Left colon (tissue), 2 donors: ENCODE measurements at regions not wholly inside any gene's neighbourhood (a gene's known extent, or its start where the extent isn't known, plus 50 kb on each side); places are given as distances from the start of the nearest gene placed in this dataset.
A peak's percentile ranks its signal among the peaks of the same experiment; 100 is the strongest.
"Not testable (repeated sequence)": the region's sequence is repeated elsewhere in the genome, so short reads cannot be mapped to it uniquely, and the experiment has no call there.

ENCODE experiments used
- ATAC-seq: fragments of 200-7000 bp; cut with Tn5 transposase; one replicate; pipeline ENCODE4 v1.9.1; 2020; ENCODE audit warnings: mild to moderate bottlenecking, moderate library complexity
- DNase-seq, 2 donors: peaks; one replicate each; pipeline ENCODE4 v3.0.0-alpha.2; 2020
- intact Hi-C, 2 donors: fragments of 100-400 bp; cut with DNase I in 1 of 2; cut with micrococcal nuclease in 1 of 2; formaldehyde crosslinking; loops; one replicate each; pipeline versions ENCODE4 v1.11.2 to v1.14.0; 2022; cut with DNase I, micrococcal nuclease
- donor health status: DM: no; HTN: no; CAD: no.
- donor health status: DM: yes; HTN: yes; CAD: no.

- intact Hi-C loops, result no loop called here
- no peak for ATAC-seq
- no peak for DNase-seq
Observed at GRCh38 chr5:96527768-96528661, 95.0 kb upstream of the PCSK1 start.

GRCh38 chr5:96528826-96529474 lies 95.9 kb upstream of the PCSK1 start:
- intact Hi-C loops, result no loop called here

GRCh38 chr5:96529559-96529958 lies 96.5 kb upstream of the PCSK1 start:
- intact Hi-C loops, result no loop called here
- ATAC-seq (no peak), DNase-seq (no peak)

More at GRCh38 chr5:96528826-96529474, 95.9 kb upstream of the PCSK1 start:
- DNase-seq (no peak), ATAC-seq (no peak)

- DNase-seq (no peak), ATAC-seq (no peak)
- intact Hi-C loops, result no loop called here
Observed at GRCh38 chr5:96530901-96531300, 97.9 kb upstream of the PCSK1 start.

GRCh38 chr5:96533371-96533770 lies 100.3 kb upstream of the PCSK1 start:
- DNase-seq, result no peak
- ATAC-seq, result no peak
- intact Hi-C loops, result no loop called here

- ATAC-seq (no peak), DNase-seq (no peak)
- intact Hi-C loops, result no loop called here
Observed at GRCh38 chr5:96537386-96537785, 104.3 kb upstream of the PCSK1 start.

- ATAC-seq, result no peak
- no peak for DNase-seq
- intact Hi-C loops, result no loop called here
Observed at GRCh38 chr5:96538808-96539250, 105.8 kb upstream of the PCSK1 start.

- intact Hi-C loops, result no loop called here
- ATAC-seq, result peak; percentile 67
- DNase-seq, result no peak
Observed at GRCh38 chr5:96546120-96546519, 113.1 kb upstream of the PCSK1 start.

GRCh38 chr5:96547486-96547885 lies 114.4 kb upstream of the PCSK1 start:
- DNase-seq (no peak), ATAC-seq (no peak)
- intact Hi-C loops, result no loop called here

GRCh38 chr5:96548905-96549304 lies 113.3 kb upstream of the CAST start:
- DNase-seq (no peak), ATAC-seq (peak; percentile 37)
- intact Hi-C loops, result no loop called here

GRCh38 chr5:96560857-96561256 lies 101.3 kb upstream of the CAST start:
- intact Hi-C loops, ATAC-seq, DNase-seq: not testable (repeated sequence)

GRCh38 chr5:96562614-96563013 lies 99.6 kb upstream of the CAST start:
- DNase-seq (no peak), ATAC-seq (no peak)
- intact Hi-C loops, result no loop called here

- ATAC-seq, result no peak
- intact Hi-C loops, result no loop called here
- no peak for DNase-seq
Observed at GRCh38 chr5:96563816-96564215, 98.4 kb upstream of the CAST start.

- intact Hi-C loops, result no loop called here
- DNase-seq (no peak), ATAC-seq (no peak)
Observed at GRCh38 chr5:96565582-96566265, 96.5 kb upstream of the CAST start.

GRCh38 chr5:96566833-96567587 lies 95.2 kb upstream of the CAST start:
- ATAC-seq (no peak), DNase-seq (no peak)
- intact Hi-C loops, result no loop called here

- ATAC-seq (no peak), DNase-seq (no peak)
- intact Hi-C loops, result no loop called here
Observed at GRCh38 chr5:96569332-96569731, 92.8 kb upstream of the CAST start.

GRCh38 chr5:96569770-96570169 lies 92.4 kb upstream of the CAST start:
- intact Hi-C loops, result no loop called here
- no peak for ATAC-seq

GRCh38 chr5:96572864-96573512 lies 89.2 kb upstream of the CAST start:
- no peak for ATAC-seq
- DNase-seq, result no peak
- intact Hi-C loops, result no loop called here

More at GRCh38 chr5:96569770-96570169, 92.4 kb upstream of the CAST start:
- DNase-seq, result no peak

- DNase-seq (no peak), ATAC-seq (no peak)
- intact Hi-C loops, result no loop called here
Observed at GRCh38 chr5:96573513-96573894, 88.7 kb upstream of the CAST start.
